Type B pancreatic cell (in vitro differentiated cells): ENCODE measurements at regions not wholly inside any gene's neighbourhood (a gene's known extent, or its start where the extent isn't known, plus 50 kb on each side); places are given as distances from the start of the nearest gene placed in this dataset.

ENCODE experiments used
- DNase-seq: peaks from one replicate; pipeline ENCODE4 v3.0.0; 2021; ENCODE audit warnings: mixed read lengths; ENCODE audit not compliant: unreplicated experiment; ENCODE audit errors: extremely low spot score
- H3K27ac Mint-ChIP-seq: 2 replicates; pipeline ENCODE4 v1.8.0; 2021; ENCODE audit warnings: mild to moderate bottlenecking, mixed read lengths
- H3K27me3 Mint-ChIP-seq: 2 replicates; pipeline ENCODE4 v1.8.0; 2021; ENCODE audit warnings: mixed read lengths
- H3K36me3 Mint-ChIP-seq: 2 replicates; pipeline ENCODE4 v1.8.0; 2021; ENCODE audit warnings: mixed read lengths
- H3K4me1 Mint-ChIP-seq: one replicate; pipeline ENCODE4 v1.8.0; 2021; ENCODE audit warnings: mixed read lengths; ENCODE audit not compliant: unreplicated experiment
- H3K4me3 Mint-ChIP-seq: 2 replicates; pipeline ENCODE4 v1.8.0; 2021; ENCODE audit warnings: mild to moderate bottlenecking, mixed read lengths
- H3K9me3 Mint-ChIP-seq: 2 replicates; pipeline ENCODE4 v1.8.0; 2021; ENCODE audit warnings: mixed read lengths
- TF ChIP-seq, protein P1 (sequence below): fragments of 200-600 bp; sonication (generic); conservative IDR thresholded peaks from 2 replicates; pipeline ENCODE4 v1.5.0; 2021; ENCODE audit warnings: antibody characterized with exemption, mild to moderate bottlenecking

DNA sequence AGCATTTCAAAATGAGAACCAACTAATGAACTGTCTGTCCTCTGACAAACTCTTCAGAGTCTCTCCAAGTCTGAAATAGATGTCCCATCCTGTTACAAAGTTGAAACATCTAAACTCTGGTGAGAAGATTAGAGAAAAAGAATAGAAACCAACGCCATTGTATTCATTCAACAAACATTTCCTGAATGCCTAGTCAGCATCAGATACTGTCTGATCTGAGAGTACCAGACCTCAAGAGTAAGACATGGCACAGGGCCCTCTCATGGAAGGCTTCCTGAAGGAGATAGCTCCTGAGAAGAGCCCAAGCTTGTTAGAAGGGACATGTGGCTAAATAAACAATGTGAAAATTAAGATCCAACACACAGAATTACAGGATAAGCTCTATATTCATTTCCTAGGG, 164.1 kb upstream of the LRRN1 start:
- H3K4me3 Mint-ChIP-seq, result no peak overlapping the region
- no peaks in the 10 kb centered on the region for H3K9me3 Mint-ChIP-seq
- no peaks in the 10 kb centered on the region for H3K36me3 Mint-ChIP-seq
- TF ChIP-seq, protein P1, sequence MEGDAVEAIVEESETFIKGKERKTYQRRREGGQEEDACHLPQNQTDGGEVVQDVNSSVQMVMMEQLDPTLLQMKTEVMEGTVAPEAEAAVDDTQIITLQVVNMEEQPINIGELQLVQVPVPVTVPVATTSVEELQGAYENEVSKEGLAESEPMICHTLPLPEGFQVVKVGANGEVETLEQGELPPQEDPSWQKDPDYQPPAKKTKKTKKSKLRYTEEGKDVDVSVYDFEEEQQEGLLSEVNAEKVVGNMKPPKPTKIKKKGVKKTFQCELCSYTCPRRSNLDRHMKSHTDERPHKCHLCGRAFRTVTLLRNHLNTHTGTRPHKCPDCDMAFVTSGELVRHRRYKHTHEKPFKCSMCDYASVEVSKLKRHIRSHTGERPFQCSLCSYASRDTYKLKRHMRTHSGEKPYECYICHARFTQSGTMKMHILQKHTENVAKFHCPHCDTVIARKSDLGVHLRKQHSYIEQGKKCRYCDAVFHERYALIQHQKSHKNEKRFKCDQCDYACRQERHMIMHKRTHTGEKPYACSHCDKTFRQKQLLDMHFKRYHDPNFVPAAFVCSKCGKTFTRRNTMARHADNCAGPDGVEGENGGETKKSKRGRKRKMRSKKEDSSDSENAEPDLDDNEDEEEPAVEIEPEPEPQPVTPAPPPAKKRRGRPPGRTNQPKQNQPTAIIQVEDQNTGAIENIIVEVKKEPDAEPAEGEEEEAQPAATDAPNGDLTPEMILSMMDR, result no peak
- H3K27ac Mint-ChIP-seq, result no peak overlapping the region
- no peaks in the 10 kb centered on the region for H3K27me3 Mint-ChIP-seq
- H3K4me1 Mint-ChIP-seq, result peaks cover 6% of the 10 kb centered on the region
- no peak for DNase-seq

DNA sequence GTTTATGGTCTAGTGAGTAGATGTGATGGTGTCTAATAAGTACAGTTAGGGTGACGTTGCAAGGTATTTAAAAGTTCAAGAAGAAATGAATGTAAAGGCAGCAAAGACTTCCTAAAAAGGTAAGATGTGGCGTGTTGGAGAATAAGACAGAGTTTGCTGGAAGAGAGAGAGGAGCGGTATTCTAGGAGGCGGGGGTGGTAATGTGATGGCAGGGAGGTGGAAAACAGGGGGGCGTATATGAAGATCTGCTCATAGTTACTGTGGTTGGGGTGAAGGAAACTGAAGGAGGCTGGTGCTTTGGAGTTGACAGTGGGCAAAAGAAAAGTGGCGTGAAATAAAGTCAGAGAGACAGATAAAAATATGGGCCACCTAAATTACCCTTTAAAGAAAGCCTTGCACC, 164.9 kb upstream of the LRRN1 start:
- Mint-ChIP-seq H3K4me1 (peaks cover 6% of the 10 kb centered on the region), H3K9me3 (no peaks in the 10 kb centered on the region), H3K27me3 (no peaks in the 10 kb centered on the region), H3K36me3 (no peaks in the 10 kb centered on the region), H3K27ac (no peak overlapping the region), H3K4me3 (no peak overlapping the region)
- DNase-seq, result no peak
- TF ChIP-seq, protein P1, result no peak

DNA sequence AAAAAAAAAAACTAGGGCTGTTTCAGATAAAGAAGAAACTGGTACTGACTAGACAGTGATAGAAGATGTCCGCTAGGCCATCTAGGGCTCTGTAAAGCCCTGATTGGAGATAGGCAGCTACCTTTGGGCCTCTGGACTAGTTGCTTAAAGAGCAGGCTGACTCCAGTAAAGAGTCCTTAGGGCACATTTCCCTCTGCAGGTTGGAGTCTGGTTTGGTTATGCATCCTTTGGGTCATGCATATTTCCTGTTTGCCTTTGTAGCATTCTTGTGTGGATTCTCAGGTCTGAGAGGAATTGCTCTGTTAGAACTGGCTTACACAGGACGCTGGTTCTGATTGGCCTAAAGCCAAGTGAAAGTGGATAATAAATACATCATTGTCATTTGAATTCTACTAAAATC, 165.5 kb upstream of the LRRN1 start:
- peaks cover 6% of the 10 kb centered on the region for H3K4me1 Mint-ChIP-seq
- H3K27ac Mint-ChIP-seq, result no peak overlapping the region
- H3K36me3 Mint-ChIP-seq, result no peaks in the 10 kb centered on the region
- no peaks in the 10 kb centered on the region for H3K9me3 Mint-ChIP-seq
- DNase-seq, result no peak
- TF ChIP-seq, protein P1, result no peak
- H3K27me3 Mint-ChIP-seq, result no peaks in the 10 kb centered on the region
- no peak overlapping the region for H3K4me3 Mint-ChIP-seq

DNA sequence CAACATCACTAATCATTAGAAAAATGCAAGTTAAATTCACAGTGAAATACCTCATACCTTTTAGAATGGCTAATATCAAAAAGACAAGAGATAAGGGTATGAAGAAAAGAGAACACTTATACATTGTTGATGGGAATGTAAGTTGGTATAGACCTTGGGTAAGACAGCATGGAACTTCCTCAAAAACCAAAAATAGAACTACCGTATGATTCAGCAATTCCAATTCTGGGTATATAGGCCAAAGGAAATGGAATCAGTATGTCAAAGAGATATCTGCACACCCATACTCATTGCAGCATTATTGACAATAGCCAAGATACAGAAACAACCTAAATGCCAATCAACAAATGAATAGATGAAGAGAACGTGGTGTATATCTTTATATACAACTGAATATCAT, 166.8 kb upstream of the LRRN1 start:
- H3K27me3 Mint-ChIP-seq, result no peaks in the 10 kb centered on the region
- TF ChIP-seq, protein P1, result no peak
- DNase-seq, result no peak
- H3K9me3 Mint-ChIP-seq, result no peaks in the 10 kb centered on the region
- peaks cover 10% of the 10 kb centered on the region for H3K4me1 Mint-ChIP-seq
- no peak overlapping the region for H3K4me3 Mint-ChIP-seq
- H3K36me3 Mint-ChIP-seq, result no peaks in the 10 kb centered on the region
- H3K27ac Mint-ChIP-seq, result no peak overlapping the region

DNA sequence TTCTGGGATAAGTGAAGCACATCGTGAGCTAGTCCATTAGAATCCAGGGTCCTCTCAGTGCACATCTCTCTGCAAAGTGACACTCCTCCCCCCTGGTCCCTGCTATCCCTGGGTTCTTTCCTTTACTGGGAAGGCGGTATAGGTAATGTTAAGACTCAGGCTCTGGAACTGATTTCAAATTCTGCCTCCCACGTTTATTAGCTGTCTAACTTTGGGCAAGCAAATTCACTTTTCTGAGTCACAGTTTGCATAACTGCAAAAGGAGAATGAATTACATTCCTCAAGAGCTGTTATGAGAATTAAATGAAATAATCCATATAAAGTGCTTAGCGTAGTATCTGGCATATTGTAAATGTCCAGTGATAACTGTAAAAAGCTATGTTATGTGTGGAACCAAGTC, 168.1 kb upstream of the LRRN1 start:
- Mint-ChIP-seq H3K4me1 (peaks cover 11% of the 10 kb centered on the region), H3K36me3 (no peaks in the 10 kb centered on the region), H3K4me3 (no peak overlapping the region), H3K27ac (no peak overlapping the region), H3K27me3 (no peaks in the 10 kb centered on the region), H3K9me3 (no peaks in the 10 kb centered on the region)
- no peak for DNase-seq
- TF ChIP-seq, protein P1, result no peak

DNA sequence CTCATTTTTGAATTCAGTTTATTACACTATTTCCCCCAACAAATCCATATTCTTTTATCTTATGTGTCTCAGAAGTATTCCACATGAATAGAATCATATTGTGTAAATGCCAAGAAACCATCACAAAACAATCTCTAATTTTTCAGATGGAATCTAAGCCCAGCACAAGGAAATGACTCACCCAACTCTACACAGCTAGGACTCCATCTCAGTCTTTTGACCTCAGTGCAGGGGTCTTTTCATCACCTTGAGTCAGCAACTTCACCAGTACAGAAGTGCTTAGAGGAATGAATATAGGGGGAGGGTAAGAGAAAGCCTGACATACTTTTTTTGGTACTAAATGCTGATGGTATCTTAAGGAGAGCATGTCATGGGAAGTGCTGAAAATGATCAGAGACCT, 169.3 kb upstream of the LRRN1 start:
- Mint-ChIP-seq H3K9me3 (no peaks in the 10 kb centered on the region), H3K36me3 (no peaks in the 10 kb centered on the region), H3K4me3 (no peak overlapping the region), H3K27ac (no peak overlapping the region), H3K27me3 (no peaks in the 10 kb centered on the region), H3K4me1 (peaks cover 11% of the 10 kb centered on the region)
- DNase-seq, result no peak
- TF ChIP-seq, protein P1, result no peak
